ENCODE measurements at regions not wholly inside any gene's neighbourhood (a gene's known extent, or its start where the extent isn't known, plus 50 kb on each side); places are given as distances from the start of the nearest gene placed in this dataset.

GRCh38 chr10:60517805-60518204 is 128.1 kb upstream of the ANK3 start:
- TF ChIP-seq CTCF (IDR thresholded peaks at IDR 0.05) (no peak), POLR2A (IDR thresholded peaks at IDR 0.05) (no peak)

Measured in esophagus squamous epithelium (tissue), 4 donors.